HG02588 (cell line): ENCODE measurements at regions not wholly inside any gene's neighbourhood (a gene's known extent, or its start where the extent isn't known, plus 50 kb on each side); places are given as distances from the start of the nearest gene placed in this dataset.

Experiments
- ATAC-seq: cut with Tn5 transposase; IDR thresholded peaks from one replicate; pipeline ENCODE4 v1.9.1; 2021; ENCODE audit warnings: mild to moderate bottlenecking, moderate library complexity; ENCODE audit not compliant: unreplicated experiment

GRCh38 chr7:118671149-118671548, 446.6 kb downstream of the ANKRD7 start:
- no peak for ATAC-seq

- no peak for ATAC-seq
Observed at GRCh38 chr7:118684796-118685195, 460.3 kb downstream of the ANKRD7 start.

GRCh38 chr7:118689403-118689802, 464.9 kb downstream of the ANKRD7 start:
- no peak for ATAC-seq

GRCh38 chr7:118696879-118697278, 472.4 kb downstream of the ANKRD7 start:
- ATAC-seq = no peak

GRCh38 chr7:118699222-118699621, 474.7 kb downstream of the ANKRD7 start:
- ATAC-seq = no peak

GRCh38 chr7:118708741-118709140, 484.2 kb downstream of the ANKRD7 start:
- no peak for ATAC-seq

- no peak for ATAC-seq
Observed at GRCh38 chr7:118711688-118712087, 487.2 kb downstream of the ANKRD7 start.

GRCh38 chr7:118713039-118713438, 488.5 kb downstream of the ANKRD7 start:
- ATAC-seq = no peak

GRCh38 chr7:118720632-118721031, 496.1 kb downstream of the ANKRD7 start:
- ATAC-seq = no peak

- ATAC-seq = no peak
Observed at GRCh38 chr7:118731854-118732253, 507.4 kb downstream of the ANKRD7 start.

GRCh38 chr7:118734541-118734940, 510.0 kb downstream of the ANKRD7 start:
- no peak for ATAC-seq

- ATAC-seq = no peak
Observed at GRCh38 chr7:118735441-118735840, 510.9 kb downstream of the ANKRD7 start.

GRCh38 chr7:118737935-118738334, 513.4 kb downstream of the ANKRD7 start:
- ATAC-seq = no peak

GRCh38 chr7:118745927-118746326, 521.4 kb downstream of the ANKRD7 start:
- no peak for ATAC-seq

GRCh38 chr7:118747473-118747872, 523.0 kb downstream of the ANKRD7 start:
- no peak for ATAC-seq

GRCh38 chr7:118753479-118753878, 529.0 kb downstream of the ANKRD7 start:
- ATAC-seq = no peak

- no peak for ATAC-seq
Observed at GRCh38 chr7:118754608-118755007, 530.1 kb downstream of the ANKRD7 start.

GRCh38 chr7:118755067-118755625, 530.6 kb downstream of the ANKRD7 start:
- ATAC-seq = no peak

- ATAC-seq = no peak
Observed at GRCh38 chr7:118757066-118757465, 532.6 kb downstream of the ANKRD7 start.

GRCh38 chr7:118758582-118758981, 534.1 kb downstream of the ANKRD7 start:
- ATAC-seq = no peak

- no peak for ATAC-seq
Observed at GRCh38 chr7:118759921-118760320, 535.4 kb downstream of the ANKRD7 start.

- no peak for ATAC-seq
Observed at GRCh38 chr7:118762451-118762850, 537.9 kb downstream of the ANKRD7 start.

GRCh38 chr7:118764221-118764620, 539.7 kb downstream of the ANKRD7 start:
- ATAC-seq = no peak
